ENCODE measurements at regions not wholly inside any gene's neighbourhood (a gene's known extent, or its start where the extent isn't known, plus 50 kb on each side); places are given as distances from the start of the nearest gene placed in this dataset.

DNA sequence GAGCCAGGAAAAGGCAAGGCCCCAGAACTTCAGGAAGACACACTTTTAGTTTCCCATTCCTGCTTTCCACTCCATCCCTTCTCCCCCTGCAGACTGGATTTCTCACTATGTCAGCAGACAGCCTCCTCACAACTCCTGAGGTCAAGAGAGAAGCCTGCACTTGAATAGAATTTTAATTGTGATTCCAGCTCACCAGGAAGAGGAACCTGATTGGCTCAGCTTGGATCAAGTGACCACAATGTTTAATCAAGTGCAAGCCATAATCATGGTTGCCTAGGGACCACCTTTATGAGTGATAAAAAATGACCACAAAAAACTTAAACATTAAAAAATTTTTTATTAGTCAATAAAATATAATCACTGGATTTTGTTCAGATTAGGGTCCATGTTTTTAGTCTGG, 244.7 kb upstream of the RHOBTB1 start:
- no peak for DNase-seq (ENCODE audit: low spot score)

DNA sequence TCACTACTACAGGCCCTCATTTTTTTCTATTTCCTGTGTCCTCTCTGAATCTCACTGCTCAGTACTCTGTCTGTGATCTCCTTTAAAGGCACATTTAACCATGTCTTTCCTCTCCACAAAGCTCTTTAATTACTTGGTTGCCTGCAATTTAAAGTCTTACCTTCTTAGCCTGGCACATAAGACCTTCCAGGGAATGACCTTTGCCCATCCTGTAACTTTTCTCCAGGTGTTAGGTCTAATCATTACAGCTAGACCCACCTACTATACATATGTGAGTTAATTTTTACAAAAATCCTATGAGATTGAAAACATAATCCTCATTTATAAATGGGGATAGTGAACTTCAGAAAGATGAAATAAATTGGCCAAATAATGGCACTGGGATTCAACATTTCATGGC, 244.1 kb upstream of the RHOBTB1 start:
- DNase-seq (ENCODE audit: low spot score), result no peak

DNA sequence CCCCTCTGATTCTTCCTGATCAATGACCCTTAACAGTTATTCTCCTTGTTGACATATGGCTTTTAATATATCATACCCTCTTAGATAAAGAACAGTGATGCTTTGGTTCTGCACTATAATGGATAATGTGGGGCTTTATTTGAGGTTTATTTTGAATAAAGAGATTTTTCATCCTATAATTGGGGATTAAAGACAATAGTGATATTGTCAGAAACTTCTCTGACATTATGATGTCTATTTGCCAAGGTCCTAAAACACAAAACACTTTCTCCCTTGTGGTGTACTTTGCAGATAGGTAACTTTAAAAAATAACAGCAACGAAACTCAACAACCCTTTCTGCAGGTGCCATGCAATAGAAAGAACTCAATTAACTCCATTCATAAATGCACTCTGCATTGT, 243.6 kb upstream of the RHOBTB1 start:
- no peak for DNase-seq (ENCODE audit: low spot score)

DNA sequence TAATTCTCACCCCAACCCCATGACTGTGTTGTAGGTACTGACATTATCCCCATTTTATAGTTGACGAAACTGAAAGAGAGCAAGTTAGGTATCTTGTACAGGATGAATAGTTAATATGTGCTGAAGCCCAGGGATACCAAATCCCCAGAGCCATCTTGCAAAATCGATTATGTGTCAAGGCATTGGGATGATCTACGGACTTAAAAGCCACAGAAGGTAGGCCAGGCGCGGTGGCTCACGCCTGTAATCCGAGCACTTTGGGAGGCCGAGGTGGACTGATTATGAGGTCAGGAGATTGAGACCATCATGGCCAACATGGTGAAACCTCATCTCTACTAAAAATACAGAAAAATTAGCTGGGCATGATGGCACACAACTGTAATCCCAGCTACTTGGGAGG, 242.4 kb upstream of the RHOBTB1 start:
- DNase-seq (ENCODE audit: low spot score), result no peak

DNA sequence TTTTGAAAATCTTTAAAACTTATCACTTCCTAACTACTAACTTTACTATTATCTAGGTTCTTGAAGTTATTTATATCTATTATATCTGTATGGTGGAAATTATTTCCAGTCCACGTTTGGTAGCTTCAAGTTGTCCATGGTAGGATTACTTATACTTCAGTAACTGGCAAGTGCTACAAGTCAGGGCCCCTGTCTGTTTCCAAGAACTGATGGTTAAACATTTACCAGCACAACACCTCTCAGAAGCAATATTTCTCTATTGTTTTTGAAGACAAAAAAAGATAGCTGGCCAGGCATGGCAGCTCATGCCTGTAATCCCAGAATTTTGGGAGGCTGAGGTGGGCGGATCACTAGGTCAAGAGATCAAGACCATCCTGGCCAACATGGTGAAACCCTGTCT, 240.4 kb upstream of the RHOBTB1 start:
- DNase-seq (ENCODE audit: low spot score), result no peak

DNA sequence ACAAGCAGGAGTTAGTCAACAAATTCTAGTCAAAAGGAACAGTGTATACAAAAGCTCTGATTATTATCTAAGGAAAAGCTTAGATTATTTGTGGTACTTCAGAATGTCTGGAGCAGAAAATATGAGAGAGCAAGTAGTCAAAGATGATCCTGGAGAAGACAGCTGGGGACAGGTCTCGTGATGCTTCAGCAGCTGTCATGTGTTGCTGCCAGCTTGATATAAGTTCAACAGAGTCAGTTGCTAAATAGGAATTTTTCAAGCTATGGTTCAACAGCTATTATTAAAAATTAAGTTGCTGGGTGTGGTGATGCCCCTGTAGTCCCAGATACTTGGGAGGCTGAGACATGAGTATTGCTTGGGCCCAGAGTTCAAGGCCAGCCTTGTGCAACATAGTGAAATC, 240.0 kb upstream of the RHOBTB1 start:
- DNase-seq (ENCODE audit: low spot score), result no peak

DNA sequence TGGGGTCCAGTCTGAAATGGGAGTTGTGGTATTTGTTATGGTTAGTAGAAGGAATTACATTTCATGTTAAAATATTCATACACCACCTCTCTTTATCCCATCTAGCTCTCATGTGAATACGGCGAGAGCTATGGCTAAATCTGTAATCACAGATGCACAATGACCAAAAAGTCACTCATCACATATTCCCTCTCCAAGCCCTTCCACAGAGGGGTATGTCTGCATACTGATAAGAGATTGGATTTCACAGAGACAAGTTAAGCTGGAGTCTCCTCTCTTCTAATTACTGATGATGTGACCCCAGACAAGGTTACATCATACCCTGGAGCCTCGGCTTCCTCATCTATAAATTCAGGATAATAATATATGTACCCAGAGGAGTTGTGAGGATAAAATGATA, 237.8 kb upstream of the RHOBTB1 start:
- DNase-seq (ENCODE audit: low spot score), result no peak

DNA sequence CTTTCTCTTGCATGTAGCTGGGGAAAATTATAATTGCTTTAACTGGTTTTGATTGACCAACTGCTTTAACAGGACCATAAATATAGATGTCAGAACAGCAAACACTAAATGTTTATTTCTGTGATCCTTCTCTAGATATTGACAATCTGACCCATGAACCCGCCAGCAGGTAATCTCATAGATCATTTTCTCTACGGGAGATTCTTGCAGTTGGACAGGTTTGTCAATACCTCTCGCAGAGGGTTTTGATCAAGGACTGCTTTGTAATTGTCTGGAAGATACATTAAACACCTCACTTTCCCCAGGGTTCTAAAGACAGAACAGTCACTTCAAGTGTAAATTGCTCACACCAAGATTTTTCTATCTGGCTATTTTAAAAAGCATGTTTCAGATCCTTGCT, 235.8 kb upstream of the RHOBTB1 start:
- no peak for DNase-seq (ENCODE audit: low spot score)

DNA sequence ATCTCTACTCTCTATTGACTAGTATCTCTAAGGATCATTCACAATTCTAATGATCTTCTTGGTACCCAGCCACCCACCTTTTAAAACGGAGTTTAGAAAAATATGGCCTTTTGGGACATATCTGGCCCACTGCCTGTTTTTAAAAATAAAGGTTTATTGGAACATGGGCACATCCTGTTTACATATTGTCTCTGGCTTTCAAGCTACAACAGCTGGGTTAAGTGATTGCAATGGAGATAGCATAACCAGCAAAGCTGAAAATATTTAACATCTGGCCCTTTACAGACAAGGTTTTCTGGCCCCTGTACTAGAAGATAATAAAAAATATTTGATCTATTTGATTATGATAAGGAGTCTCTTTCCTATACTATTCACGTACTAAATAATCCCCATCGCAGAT, 232.4 kb upstream of the RHOBTB1 start:
- DNase-seq (ENCODE audit: low spot score), result no peak

DNA sequence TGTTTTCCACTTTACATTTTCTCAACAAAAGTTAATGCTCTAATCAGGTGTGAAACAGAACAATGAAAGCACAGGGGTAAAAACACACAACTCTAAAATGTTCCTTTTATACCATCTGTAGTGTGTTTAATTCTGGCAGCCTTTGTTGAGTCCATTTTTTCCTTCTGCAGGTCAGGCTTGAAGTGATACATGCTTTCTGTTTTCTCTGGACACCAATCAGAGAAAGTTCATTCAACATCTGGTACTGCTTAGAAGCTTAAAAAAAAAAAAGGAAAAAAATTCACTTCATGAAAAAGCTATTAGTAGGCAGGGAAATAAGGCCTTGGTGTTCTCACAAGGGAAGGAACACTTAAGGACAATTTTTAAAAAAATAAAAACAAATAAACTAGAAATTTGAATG, 231.3 kb upstream of the RHOBTB1 start:
- no peak for DNase-seq (ENCODE audit: low spot score)

DNA sequence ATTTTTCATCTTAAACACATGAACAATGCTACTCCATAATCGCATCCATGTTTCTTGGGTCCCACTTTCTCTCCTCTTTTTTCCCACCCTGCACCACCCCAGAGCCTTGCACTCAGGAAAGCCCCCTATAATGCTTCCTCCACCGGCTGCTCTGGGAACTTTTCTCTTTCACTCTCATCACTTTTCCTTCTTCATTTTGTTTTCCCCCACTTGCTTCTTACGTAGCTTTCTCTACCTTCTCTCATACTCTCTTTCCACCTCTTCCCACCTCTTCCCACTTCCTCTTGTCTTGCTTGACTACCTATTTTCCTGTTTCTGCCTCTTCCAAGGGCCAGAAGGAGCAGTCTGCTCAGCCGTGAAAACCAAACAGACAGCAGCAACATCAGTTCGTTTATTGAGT, 229.5 kb upstream of the RHOBTB1 start:
- no peak for DNase-seq (ENCODE audit: low spot score)

DNA sequence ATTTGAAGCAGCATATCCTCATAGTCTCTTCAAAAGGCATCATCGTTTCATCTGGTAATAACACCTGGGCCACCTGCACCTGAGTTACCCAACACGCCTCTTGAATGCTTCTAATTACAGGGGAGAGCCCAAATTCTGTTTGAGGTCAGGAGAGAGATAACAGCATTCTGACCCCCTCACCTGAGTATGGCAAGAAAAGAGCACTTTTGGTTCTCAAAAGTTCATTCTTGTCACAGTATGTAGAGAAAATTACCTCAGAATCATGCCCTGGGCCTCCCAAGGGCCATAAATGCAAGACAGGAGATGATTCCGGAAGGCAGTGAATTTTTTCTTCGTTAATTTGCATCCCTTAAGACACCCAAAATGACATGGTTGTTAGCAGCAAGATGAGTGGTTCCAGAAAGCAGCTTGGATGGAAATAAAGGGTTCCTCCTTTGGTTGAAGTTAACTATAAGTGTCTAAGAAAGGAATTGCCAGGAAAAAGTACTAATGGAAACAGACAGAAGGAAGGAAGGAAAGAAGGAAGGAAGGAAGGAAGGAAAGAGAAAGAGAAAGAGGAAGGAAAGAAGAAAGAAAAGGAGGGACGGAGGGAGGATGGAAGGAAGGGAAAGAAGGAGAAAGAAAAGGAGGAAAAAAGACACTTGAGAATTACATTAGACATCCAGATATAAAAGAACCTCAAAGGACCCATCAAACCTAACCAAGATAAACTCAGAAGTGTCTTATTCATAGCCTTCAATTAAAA, 228.4 kb upstream of the RHOBTB1 start:
- DNase-seq (ENCODE audit: low spot score), result no peak

DNA sequence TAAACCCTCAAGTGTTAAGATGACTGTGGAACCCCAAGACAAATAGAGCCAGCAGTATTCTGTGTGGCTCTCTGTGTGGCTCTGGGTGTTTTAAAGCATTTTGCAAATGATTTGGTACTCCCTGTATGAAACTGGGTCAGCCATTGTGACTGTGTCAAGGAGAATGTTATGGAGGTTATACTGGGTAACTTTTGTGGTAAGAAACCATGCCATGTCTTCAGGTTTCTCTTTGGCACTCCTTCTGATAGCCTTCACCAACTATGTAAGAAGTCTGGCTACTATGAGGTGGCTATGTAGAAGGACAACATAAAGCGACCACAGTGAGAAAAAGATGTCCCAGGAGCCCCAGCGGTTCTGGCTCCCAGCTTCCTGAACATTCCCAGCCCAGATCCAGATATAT, 226.6 kb upstream of the RHOBTB1 start:
- no peak for DNase-seq (ENCODE audit: low spot score)

DNA sequence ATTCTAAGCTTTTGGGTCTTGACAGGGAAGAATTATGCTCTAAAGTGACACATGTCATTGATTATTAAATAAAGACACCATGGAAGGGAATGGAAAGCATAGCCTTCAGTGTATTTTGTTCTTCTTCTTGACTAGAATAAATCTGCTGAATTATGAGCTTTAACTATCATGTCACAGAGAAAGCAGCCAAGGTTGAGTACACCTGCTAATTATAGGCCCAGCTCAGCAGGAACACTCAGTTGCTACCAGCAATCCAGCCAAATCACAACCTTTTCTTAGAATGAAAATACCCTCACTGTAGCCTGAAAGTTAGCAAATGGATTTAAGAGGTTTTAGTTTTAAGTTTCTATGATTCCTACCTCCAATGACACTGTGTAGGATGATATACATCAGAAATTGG, 225.3 kb upstream of the RHOBTB1 start:
- DNase-seq (ENCODE audit: low spot score), result no peak

DNA sequence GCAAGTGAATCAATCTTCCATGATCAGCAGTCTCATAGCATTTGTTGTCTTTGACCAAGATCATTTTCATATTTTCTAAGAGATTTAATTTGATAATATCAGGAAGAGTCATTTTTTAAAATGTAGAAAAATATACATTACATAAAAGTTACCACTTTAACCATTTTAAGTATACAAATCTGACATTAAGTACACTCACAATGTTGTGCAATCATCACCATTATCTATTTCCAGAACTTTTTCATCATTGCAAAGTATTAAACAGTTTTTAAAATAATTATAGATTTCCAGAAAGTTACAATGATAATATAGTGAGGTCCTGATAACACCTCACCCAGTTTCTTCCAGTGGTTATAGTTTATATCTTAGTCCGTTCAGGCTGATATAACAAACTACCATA, 222.5 kb upstream of the RHOBTB1 start:
- DNase-seq (ENCODE audit: low spot score), result no peak

DNA sequence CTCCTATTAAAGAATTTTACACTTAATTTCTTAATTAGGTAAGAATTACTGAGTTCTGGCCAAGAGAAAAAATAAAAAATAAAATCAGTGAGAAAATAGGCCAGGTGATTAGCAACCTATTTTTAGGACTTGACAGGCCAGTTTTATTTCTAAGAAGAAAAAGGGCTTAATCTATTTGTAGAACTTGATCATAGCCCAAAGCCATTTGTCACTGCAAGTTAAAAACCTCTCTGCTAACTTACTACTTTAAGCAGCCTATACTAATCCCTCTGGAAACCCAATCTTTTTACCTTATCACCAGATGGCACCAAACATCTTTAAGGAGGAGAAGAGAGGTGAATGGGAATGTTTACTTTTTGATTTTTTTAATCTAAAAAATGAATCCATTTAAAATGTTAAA, 222.1 kb upstream of the RHOBTB1 start:
- DNase-seq (ENCODE audit: low spot score), result no peak

DNA sequence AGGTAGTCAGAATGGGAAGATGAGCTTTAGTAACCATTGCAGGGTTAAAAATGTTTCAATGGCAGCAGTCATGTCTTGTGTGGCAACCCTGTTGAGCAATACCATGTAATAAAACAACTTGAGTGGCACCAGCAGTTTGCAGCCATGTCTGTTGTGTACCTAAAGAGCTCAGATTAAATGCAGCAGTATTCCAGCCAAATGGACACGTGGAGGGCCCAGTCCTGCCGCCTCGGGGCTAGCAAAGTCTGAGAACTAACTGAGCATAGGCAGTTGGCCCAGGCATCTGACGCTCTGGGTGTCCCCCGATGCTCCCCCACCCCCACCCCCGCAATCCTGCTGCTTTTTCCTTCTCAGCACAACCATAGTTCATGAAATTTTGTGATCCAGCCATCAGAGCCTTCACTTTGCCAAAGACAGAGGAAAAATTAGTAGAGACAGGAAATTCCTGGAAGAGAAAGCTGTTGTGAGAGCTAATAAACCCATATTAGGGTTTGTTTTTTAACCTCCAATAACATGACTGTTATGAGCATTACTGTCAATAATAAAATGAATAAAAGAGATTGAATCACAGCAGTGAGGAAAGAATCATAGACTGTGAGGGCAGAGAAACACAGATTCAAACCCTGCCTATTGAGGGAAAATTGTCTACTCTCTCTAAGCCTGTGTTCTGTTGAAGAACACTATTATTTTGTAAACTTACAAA, 220.6 kb upstream of the RHOBTB1 start:
- no peak for DNase-seq (ENCODE audit: low spot score)

DNA sequence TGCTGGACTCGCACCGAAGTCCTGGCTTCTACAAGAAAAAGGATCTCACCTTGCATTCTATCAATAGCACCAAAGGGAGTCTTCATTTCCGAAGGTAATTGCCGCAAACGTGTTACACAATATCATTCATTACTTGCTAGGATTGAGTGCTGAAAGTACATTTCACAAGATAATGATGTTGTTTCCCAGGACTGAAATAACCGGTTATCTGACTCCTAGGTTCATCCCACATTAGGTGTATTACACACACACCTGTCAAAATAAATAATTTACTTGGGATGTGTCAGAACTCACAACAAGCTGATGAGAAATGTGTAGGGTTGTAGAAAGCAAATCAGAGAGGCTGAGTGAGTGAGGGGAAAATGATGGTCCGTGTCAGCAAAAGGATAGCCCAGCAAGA, 219.4 kb upstream of the RHOBTB1 start:
- no peak for DNase-seq (ENCODE audit: low spot score)

DNA sequence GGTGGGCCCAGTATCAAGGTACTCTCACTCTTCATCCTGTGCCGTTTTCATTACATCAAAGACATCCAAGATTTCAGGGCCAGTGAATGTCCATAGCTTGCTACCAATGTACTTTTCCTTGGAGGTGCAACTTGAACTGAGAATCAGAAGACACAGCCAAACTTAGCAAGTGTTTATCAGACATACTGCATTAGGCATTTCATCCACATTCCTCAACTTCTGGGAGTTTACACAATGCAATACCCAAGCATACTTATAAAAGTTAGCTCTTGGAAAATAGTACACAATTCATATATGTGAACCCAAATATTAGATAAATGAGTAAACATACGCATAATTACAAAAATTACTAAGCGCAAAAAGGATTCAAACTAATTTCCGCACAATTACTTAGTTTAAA, 216.3 kb upstream of the RHOBTB1 start:
- DNase-seq (ENCODE audit: low spot score), result no peak

DNA sequence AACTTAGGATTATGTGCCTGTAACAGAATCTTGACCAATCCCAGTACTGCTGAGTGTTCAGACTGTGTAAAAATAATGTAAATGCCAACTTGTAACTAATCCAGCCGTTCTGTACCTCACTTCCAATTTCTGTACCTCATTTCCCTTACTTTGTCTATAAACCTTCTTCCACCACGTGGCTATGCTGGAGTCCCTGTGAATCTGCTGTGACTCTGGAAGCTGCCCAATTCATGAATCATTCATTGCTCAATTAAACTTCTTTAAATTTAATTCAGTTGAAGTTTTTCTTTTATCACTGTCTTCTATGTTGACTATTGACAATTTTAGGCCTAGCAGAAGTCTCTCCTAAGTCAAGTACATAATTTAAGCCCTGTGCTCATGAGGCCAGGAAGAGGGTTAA, 215.3 kb upstream of the RHOBTB1 start:
- DNase-seq (ENCODE audit: low spot score), result no peak

DNA sequence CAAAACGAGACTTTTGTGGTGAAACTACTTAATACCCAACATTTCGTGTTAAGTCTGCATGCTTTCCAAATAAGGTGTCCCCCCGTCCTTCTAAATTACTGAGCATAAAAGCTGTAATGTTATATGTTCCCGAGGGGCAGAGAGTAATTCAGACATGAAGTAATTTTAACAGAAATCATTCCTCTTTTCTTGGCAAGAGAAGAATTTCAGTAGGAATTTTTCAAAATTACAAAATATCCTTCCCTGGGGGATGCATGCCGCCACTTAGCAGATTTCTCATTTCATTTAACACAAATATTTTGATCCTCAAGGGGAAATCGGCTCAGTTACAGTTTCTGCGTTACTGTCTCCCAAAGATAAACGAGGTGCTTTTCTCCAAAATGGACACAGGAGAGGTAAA, 213.2 kb upstream of the RHOBTB1 start:
- DNase-seq (ENCODE audit: low spot score), result no peak

DNA sequence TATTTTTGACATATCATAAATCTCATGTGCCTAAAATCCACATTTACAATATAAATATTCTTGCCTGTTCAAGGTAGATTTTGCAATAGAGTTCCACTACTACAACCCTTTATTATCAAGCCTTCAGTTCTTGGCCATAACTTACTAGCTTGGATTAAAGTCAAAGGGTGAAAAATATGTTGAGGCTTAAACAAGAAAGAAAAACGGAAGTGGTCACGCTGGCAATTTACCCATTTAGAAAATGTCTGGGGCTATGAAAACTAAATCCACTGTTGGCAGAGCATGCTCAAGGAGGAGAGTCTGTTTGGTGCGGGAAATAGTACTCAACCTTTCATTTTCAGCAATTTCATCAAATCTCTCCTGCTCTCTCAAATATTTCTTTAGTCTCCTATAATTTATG, 209.8 kb upstream of the RHOBTB1 start:
- no peak for DNase-seq (ENCODE audit: low spot score)

DNA sequence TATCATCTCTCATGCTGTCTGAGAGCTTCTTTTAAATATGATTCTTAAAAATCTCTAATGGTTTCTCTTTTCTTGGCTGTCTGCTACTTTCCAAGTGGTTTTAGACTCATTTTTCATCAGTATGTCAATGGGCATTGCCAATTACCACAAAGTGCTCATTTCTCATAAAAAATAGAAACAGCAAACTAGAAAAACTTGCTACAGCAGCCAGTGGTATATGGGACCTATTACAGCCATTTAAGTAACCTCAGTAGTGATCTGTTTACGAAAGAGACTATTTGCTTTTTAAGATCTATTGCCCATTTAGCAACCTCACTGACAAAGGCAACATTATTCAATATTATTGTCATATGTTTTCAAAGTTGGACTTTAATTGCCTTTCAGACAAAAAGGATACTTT, 207.1 kb upstream of the RHOBTB1 start:
- no peak for DNase-seq (ENCODE audit: low spot score)

DNA sequence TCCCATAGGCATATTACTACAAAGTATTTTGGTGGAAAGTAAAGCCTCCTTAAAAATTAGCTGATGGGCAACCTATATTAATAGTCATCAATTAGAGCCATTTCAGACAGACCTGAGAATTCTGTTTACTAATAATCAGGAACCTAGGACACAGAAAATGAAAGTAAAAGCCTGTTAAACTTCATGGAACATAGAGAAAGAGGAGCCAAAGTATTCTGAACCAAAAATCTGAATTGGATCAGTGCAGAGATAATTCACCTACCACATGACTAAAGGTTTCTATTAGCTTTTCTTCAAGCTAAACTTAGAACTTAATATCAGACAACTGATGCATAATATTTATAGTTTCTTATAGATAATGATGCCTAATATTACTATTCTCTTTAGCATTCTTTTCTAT, 204.5 kb upstream of the RHOBTB1 start:
- no peak for DNase-seq (ENCODE audit: low spot score)
